Endothelial cell of umbilical vein (primary cell): ENCODE measurements at regions not wholly inside any gene's neighbourhood (a gene's known extent, or its start where the extent isn't known, plus 50 kb on each side); places are given as distances from the start of the nearest gene placed in this dataset.

Experiments
- BruUV-seq: library from RNA; stranded (reverse); fragments of 400-500 nt; replicated peaks from 2 replicates; lab custom pipeline; 2021; lab: Mats Ljungman, UMichigan
- CTCF ChIA-PET: fragments of 300-600, 350-600 bp; sonication (Branson Sonifier 250); formaldehyde crosslinking; loops from one replicate; lab custom pipeline; 2021; ENCODE audit warnings: antibody characterized with exemption, inconsistent platforms; lab: Charles Lee
- POLR2A ChIA-PET: fragments of 300-600, 350-600 bp; sonication (Branson Sonifier 250); formaldehyde crosslinking; loops from one replicate; lab custom pipeline; 2021; ENCODE audit warnings: antibody characterized with exemption, inconsistent platforms; lab: Charles Lee
- DNase-seq: peaks from one replicate; pipeline ENCODE4 v3.0.0-alpha.2; 2011; ENCODE audit warnings: low read depth, low spot score
- FAIRE-seq: peaks from 2 replicates; lab custom pipeline; 2011; peaks lifted over from hg19 to GRCh38; lab: Jason Lieb, UNC
- H2AFZ ChIP-seq: 2 replicates; pipeline ENCODE4 v1.6.0; 2012; ENCODE audit warnings: low read depth, low read length, control low read depth, inconsistent platforms
- H3K27ac ChIP-seq: 2 replicates; pipeline ENCODE4 v1.5.1; 2011; ENCODE audit warnings: low read depth, mild to moderate bottlenecking, control low read depth, low read length, moderate library complexity; ENCODE audit not compliant: insufficient read depth
- H3K27me3 ChIP-seq, 2 experiments: 2 replicates each; pipeline versions ENCODE4 v1.6.0 to v1.6.1; 2011; ENCODE audit warnings: low read length in 2 of 2, mixed read lengths in 1 of 2; ENCODE audit not compliant: control insufficient read depth in 2 of 2, insufficient read depth in 2 of 2
- H3K36me3 ChIP-seq, 2 experiments: 2 replicates in 1 of 2; 3 replicates in 1 of 2; pipeline ENCODE4 v1.5.1; 2011; ENCODE audit warnings: low read length in 2 of 2, mild to moderate bottlenecking in 1 of 2, moderate library complexity in 1 of 2; ENCODE audit not compliant: control insufficient read depth in 2 of 2, insufficient read depth in 2 of 2; ENCODE audit errors: extremely low read depth in 1 of 2
- H3K4me1 ChIP-seq: 3 replicates; pipeline ENCODE4 v1.5.1; 2011; ENCODE audit warnings: mild to moderate bottlenecking, low read length; ENCODE audit not compliant: control insufficient read depth, insufficient read depth; ENCODE audit errors: extremely low read depth
- H3K4me2 ChIP-seq: 2 replicates; pipeline ENCODE4 v1.6.1; 2011; ENCODE audit warnings: low read length, control low read depth, mixed read lengths; ENCODE audit not compliant: insufficient read depth
- H3K4me3 ChIP-seq, 3 experiments: fragments of 200-600 bp in 1 of 3; sonication (generic), shearing (Covaris generic) in 1 of 3; replicated peaks in 1 of 3; 2 replicates each; pipeline ENCODE4 v1.5.1; 2011 to 2016; ENCODE audit warnings: control low read depth in 3 of 3, low read length in 3 of 3, mild to moderate bottlenecking in 2 of 3, inconsistent platforms in 1 of 3, low read depth in 1 of 3, moderate library complexity in 1 of 3; ENCODE audit not compliant: insufficient read depth in 1 of 3
- H3K79me2 ChIP-seq: 2 replicates; pipeline ENCODE4 v1.6.0; 2012; ENCODE audit warnings: low read length, inconsistent platforms; ENCODE audit not compliant: control insufficient read depth, insufficient read depth
- H3K9ac ChIP-seq: replicated peaks from 2 replicates; pipeline ENCODE3; 2011; ENCODE audit warnings: low read length, control low read depth; ENCODE audit not compliant: insufficient read depth; ENCODE audit errors: extremely low read depth
- H3K9me1 ChIP-seq: replicated peaks from 3 replicates; pipeline ENCODE4 v1.6.0; 2011; ENCODE audit warnings: mild to moderate bottlenecking, low read length; ENCODE audit not compliant: control insufficient read depth, insufficient read depth; ENCODE audit errors: extremely low read depth
- H3K9me3 ChIP-seq: replicated peaks from 2 replicates; pipeline ENCODE4 v1.5.1; 2012; ENCODE audit warnings: low read length, inconsistent platforms; ENCODE audit not compliant: control insufficient read depth, insufficient read depth
- H4K20me1 ChIP-seq: replicated peaks from 2 replicates; pipeline ENCODE3; 2011; ENCODE audit warnings: mild to moderate bottlenecking, low read length; ENCODE audit not compliant: control insufficient read depth, insufficient read depth; ENCODE audit errors: extremely low read depth
- EZH2 ChIP-seq: IDR thresholded peaks from 2 replicates; pipeline ENCODE4 v1.6.1; 2012; ENCODE audit warnings: borderline replicate concordance, low read depth, mild to moderate bottlenecking, moderate library complexity, low read length, inconsistent platforms; ENCODE audit not compliant: severe bottlenecking
- FOS ChIP-seq: IDR thresholded peaks from 2 replicates; pipeline ENCODE4 v1.6.1; 2011; ENCODE audit warnings: mild to moderate bottlenecking, low read length, moderate library complexity, borderline replicate concordance; ENCODE audit not compliant: insufficient read depth
- GATA2 ChIP-seq: IDR thresholded peaks from 2 replicates; pipeline ENCODE4 v1.7.0; 2011; ENCODE audit warnings: low read depth, mild to moderate bottlenecking, moderate library complexity, mixed read lengths, low read length; ENCODE audit not compliant: insufficient read length, insufficient read depth
- JUN ChIP-seq: IDR thresholded peaks from 2 replicates; pipeline ENCODE4 v1.6.1; 2011; ENCODE audit warnings: borderline replicate concordance, low read depth; ENCODE audit not compliant: insufficient read length, insufficient read depth
- MYC ChIP-seq: IDR thresholded peaks from one replicate; pipeline ENCODE4 v1.6.1; 2011; ENCODE audit warnings: mild to moderate bottlenecking, low read depth, low read length
- POLR2A ChIP-seq: IDR thresholded peaks from 2 replicates; pipeline ENCODE4 v1.6.1; 2012; ENCODE audit warnings: low read depth, mild to moderate bottlenecking, control low read depth, low read length
- POLR2AphosphoS5 ChIP-seq: IDR thresholded peaks from 2 replicates; pipeline ENCODE4 v1.6.1; 2012; ENCODE audit warnings: low read depth, mild to moderate bottlenecking, control low read depth, low read length, moderate library complexity; ENCODE audit not compliant: insufficient read depth
- dilution Hi-C: fragments of 300-500 bp; cut with MboI; formaldehyde crosslinking; loops from one replicate; pipeline ENCODE4 v1.15.0; 2019; ENCODE audit warnings: low sequenced_read_pairs; ENCODE audit not compliant: extremely low pct_ligation_motif_present
- intact Hi-C: fragments of 100-400 bp; cut with micrococcal nuclease; formaldehyde crosslinking; loops from one replicate; pipeline ENCODE4 v1.10.0; 2022
- TF ChIP-seq, protein P1 (sequence below): IDR thresholded peaks from 2 replicates; pipeline ENCODE4 v1.6.1; 2011; ENCODE audit not compliant: insufficient read depth, insufficient read length
- TF ChIP-seq, protein P2 (sequence below), 2 donors: IDR thresholded peaks; 1 replicate in 1 of 2; 2 replicates in 1 of 2; pipeline ENCODE4 v1.5.1; 2011; ENCODE audit warnings: low read length in 2 of 2, mild to moderate bottlenecking in 2 of 2, moderate library complexity in 2 of 2, control low read depth in 1 of 2, inconsistent platforms in 1 of 2, low read depth in 1 of 2; ENCODE audit not compliant: insufficient read depth in 1 of 2; ENCODE audit errors: extremely low read depth in 1 of 2

DNA sequence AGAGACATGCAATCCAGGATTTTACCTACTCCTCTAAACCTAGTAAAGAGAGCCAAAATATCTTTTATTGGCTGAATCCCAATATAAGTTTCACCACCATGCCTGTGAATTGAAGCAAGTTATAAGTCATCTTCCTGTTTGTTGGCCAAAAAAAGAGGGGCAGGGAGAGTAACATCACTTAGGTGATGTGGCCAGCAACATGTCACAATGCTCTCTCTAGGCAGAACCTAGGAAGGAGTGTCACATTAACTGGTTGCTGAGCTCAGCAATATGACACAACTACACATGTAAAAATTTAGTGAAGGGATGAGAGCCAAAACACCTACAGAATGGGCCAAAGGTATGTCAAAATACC, 895.9 kb upstream of the AMELY start:
- POLR2A ChIA-PET, result no interaction called here
- H3K4me2 ChIP-seq, result no peak overlapping the region
- H3K36me3 ChIP-seq, result no peaks in the 10 kb centered on the region
- no peak overlapping the region for H3K4me3 ChIP-seq
- CTCF ChIA-PET, result no interaction called here
- no peaks in the 10 kb centered on the region for H3K27me3 ChIP-seq
- H3K9me3 ChIP-seq, result no peaks in the 10 kb centered on the region
- H2AFZ ChIP-seq, result no peak overlapping the region
- dilution Hi-C loops, result no loop called here
- H3K9me1 ChIP-seq, result no peaks in the 10 kb centered on the region
- H3K4me1 ChIP-seq, result no peaks in the 10 kb centered on the region
- H4K20me1 ChIP-seq, result no peaks in the 10 kb centered on the region
- no peak for DNase-seq
- no TSS peak for BruUV-seq
- intact Hi-C loops, result no loop called here
- FAIRE-seq, result no peak
- TF ChIP-seq EZH2 (no peak), POLR2AphosphoS5 (no peak), MYC (no peak), JUN (no peak), GATA2 (no peak), FOS (no peak), POLR2A (no peak)
- TF ChIP-seq, protein P1, sequence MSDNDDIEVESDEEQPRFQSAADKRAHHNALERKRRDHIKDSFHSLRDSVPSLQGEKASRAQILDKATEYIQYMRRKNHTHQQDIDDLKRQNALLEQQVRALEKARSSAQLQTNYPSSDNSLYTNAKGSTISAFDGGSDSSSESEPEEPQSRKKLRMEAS, result no peak
- TF ChIP-seq, protein P2, sequence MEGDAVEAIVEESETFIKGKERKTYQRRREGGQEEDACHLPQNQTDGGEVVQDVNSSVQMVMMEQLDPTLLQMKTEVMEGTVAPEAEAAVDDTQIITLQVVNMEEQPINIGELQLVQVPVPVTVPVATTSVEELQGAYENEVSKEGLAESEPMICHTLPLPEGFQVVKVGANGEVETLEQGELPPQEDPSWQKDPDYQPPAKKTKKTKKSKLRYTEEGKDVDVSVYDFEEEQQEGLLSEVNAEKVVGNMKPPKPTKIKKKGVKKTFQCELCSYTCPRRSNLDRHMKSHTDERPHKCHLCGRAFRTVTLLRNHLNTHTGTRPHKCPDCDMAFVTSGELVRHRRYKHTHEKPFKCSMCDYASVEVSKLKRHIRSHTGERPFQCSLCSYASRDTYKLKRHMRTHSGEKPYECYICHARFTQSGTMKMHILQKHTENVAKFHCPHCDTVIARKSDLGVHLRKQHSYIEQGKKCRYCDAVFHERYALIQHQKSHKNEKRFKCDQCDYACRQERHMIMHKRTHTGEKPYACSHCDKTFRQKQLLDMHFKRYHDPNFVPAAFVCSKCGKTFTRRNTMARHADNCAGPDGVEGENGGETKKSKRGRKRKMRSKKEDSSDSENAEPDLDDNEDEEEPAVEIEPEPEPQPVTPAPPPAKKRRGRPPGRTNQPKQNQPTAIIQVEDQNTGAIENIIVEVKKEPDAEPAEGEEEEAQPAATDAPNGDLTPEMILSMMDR (IDR thresholded peaks at IDR 0.05; ENCODE audit: extremely low read depth in 1 of 2, insufficient read depth in 1 of 2, low read depth in 1 of 2, low read length in 2 of 2), result no peak
- H3K27ac ChIP-seq, result no peak overlapping the region
- H3K9ac ChIP-seq, result no peak overlapping the region
- no peaks in the 10 kb centered on the region for H3K79me2 ChIP-seq
